ENCODE measurements at regions not wholly inside any gene's neighbourhood (a gene's known extent, or its start where the extent isn't known, plus 50 kb on each side); places are given as distances from the start of the nearest gene placed in this dataset.

GRCh38 chr2:118232391-118232790, 144.1 kb downstream of the INSIG2 start:
- no peak for DNase-seq (ENCODE audit: low read depth in 1 of 2, low spot score in 1 of 2)

GRCh38 chr2:118231759-118232158, 143.5 kb downstream of the INSIG2 start:
- ATAC-seq (no peak), FAIRE-seq (no peak), DNase-seq (ENCODE audit: low read depth in 1 of 2, low spot score in 1 of 2) (no peak)
- CTCF ChIA-PET, result interaction anchor here (2.5 kb wide), 1 partner anchor 10 kb away, joined by 6 read pairs; no protein-coding TSS in a partner anchor
- 31% methylated on average over 6 of the region's 6 CpGs for WGBS (ENCODE audit: missing lambda C conversion rate)
- H3K4me1 ChIP-seq, result no peaks in the 10 kb centered on the region
- no peaks in the 10 kb centered on the region for H3K9me3 ChIP-seq
- no peak overlapping the region for H3K4me2 ChIP-seq
- POLR2A ChIA-PET, result no interaction called here
- TF ChIP-seq CEBPB (IDR thresholded peaks at IDR 0.05), result no peak
- no peak for TF ChIP-seq NR3C1 (IDR thresholded peaks at IDR 0.05)
- TF ChIP-seq POLR2AphosphoS2 (conservative IDR thresholded peaks at IDR 0.05; ENCODE audit: low read length), result no peak
- TF ChIP-seq ATOH8 (CRISPR knock-in tag; IDR thresholded peaks at IDR 0.05; ENCODE audit: low read depth), result no peak
- no peak for TF ChIP-seq BCL3 (IDR thresholded peaks at IDR 0.05)
- TF ChIP-seq MAZ (IDR thresholded peaks at IDR 0.05; ENCODE audit: borderline replicate concordance, low read depth, low read length), result no peak
- no peak for TF ChIP-seq JUN (IDR thresholded peaks at IDR 0.05)
- TF ChIP-seq E2F6 (IDR thresholded peaks at IDR 0.05; ENCODE audit: borderline replicate concordance, low read depth), result no peak
- TF ChIP-seq HDAC2 (IDR thresholded peaks at IDR 0.05), result no peak
- no peak overlapping the region for H3K4me3 ChIP-seq
- H3K27ac ChIP-seq, result no peak overlapping the region

More at GRCh38 chr2:118232391-118232790, 144.1 kb downstream of the INSIG2 start:
- Histone ChIP-seq H3K9me3 (no peaks in the 10 kb centered on the region), H3K4me1 (no peaks in the 10 kb centered on the region), H3K27ac (no peak overlapping the region), H3K4me2 (no peak overlapping the region), H3K4me3 (no peak overlapping the region)
- WGBS (ENCODE audit: missing lambda C conversion rate), result 15% methylated on average over 3 of the region's 3 CpGs
- TF ChIP-seq GATA3 (IDR thresholded peaks at IDR 0.05; ENCODE audit: borderline replicate concordance), result no peak
- no peak for TF ChIP-seq CBX8 (IDR thresholded peaks at IDR 0.05)
- TF ChIP-seq KDM1A (IDR thresholded peaks at IDR 0.05; ENCODE audit: low read depth), result no peak
- no peak for TF ChIP-seq HEYL (CRISPR knock-in tag; IDR thresholded peaks at IDR 0.05)
- no peak for TF ChIP-seq NR3C1 (IDR thresholded peaks at IDR 0.05)
- no peak for TF ChIP-seq CTCF (IDR thresholded peaks at IDR 0.05)
- TF ChIP-seq CHD2 (IDR thresholded peaks at IDR 0.05; ENCODE audit: low read length, partially characterized antibody), result no peak
- TF ChIP-seq HMGXB4 (CRISPR knock-in tag; IDR thresholded peaks at IDR 0.05; ENCODE audit: borderline replicate concordance), result no peak
- no peak for TF ChIP-seq HOXB5 (CRISPR knock-in tag; IDR thresholded peaks at IDR 0.05)
- no peak for TF ChIP-seq ZFP36 (IDR thresholded peaks at IDR 0.05; ENCODE audit: borderline replicate concordance, partially characterized antibody)
- TF ChIP-seq ZSCAN20 (CRISPR knock-in tag; IDR thresholded peaks at IDR 0.05), result no peak
- no peak for TF ChIP-seq HOXA7 (CRISPR knock-in tag; IDR thresholded peaks at IDR 0.05)
- TF ChIP-seq ESRRA (IDR thresholded peaks at IDR 0.05; ENCODE audit: borderline replicate concordance, low read length), result no peak
- no peak for TF ChIP-seq HDAC2 (IDR thresholded peaks at IDR 0.05)
- no peak for TF ChIP-seq SMC3 (IDR thresholded peaks at IDR 0.05)
- no peak for TF ChIP-seq HES2 (IDR thresholded peaks at IDR 0.05)
- TF ChIP-seq CHD4 (IDR thresholded peaks at IDR 0.05; ENCODE audit: borderline replicate concordance), result no peak
- no peak for ATAC-seq
- CTCF ChIA-PET, result interaction anchor here (2.5 kb wide), 1 partner anchor 10 kb away, joined by 6 read pairs; no protein-coding TSS in a partner anchor
- POLR2A ChIA-PET, result no interaction called here
- FAIRE-seq, result no peak
